ENCODE measurements at regions not wholly inside any gene's neighbourhood (a gene's known extent, or its start where the extent isn't known, plus 50 kb on each side); places are given as distances from the start of the nearest gene placed in this dataset.

GRCh38 chr3:21860082-21860475 is 109.1 kb upstream of the ZNF385D start:
- in situ Hi-C loops (cut with MboI; ENCODE audit: low sequenced_read_pairs, unreplicated experiment): no loop called here
- DNase-seq (ENCODE audit: low spot score): no peak
- no peak for TF ChIP-seq CTCF (IDR thresholded peaks at IDR 0.05; ENCODE audit: borderline replicate concordance, control extremely low read depth, extremely low read depth, insufficient read depth, missing control alignments)

- no peak for TF ChIP-seq CTCF (IDR thresholded peaks at IDR 0.05; ENCODE audit: borderline replicate concordance, control extremely low read depth, extremely low read depth, insufficient read depth, missing control alignments)
- no peak for DNase-seq (ENCODE audit: low spot score)
- in situ Hi-C loops (cut with MboI; ENCODE audit: low sequenced_read_pairs, unreplicated experiment): no loop called here
Measured at GRCh38 chr3:21860657-21861056, 109.6 kb upstream of the ZNF385D start.

GRCh38 chr3:21876782-21877181 is 125.8 kb upstream of the ZNF385D start:
- TF ChIP-seq CTCF (IDR thresholded peaks at IDR 0.05; ENCODE audit: borderline replicate concordance, control extremely low read depth, extremely low read depth, insufficient read depth, missing control alignments): no peak
- no peak for DNase-seq (ENCODE audit: low spot score)
- in situ Hi-C loops (cut with MboI; ENCODE audit: low sequenced_read_pairs, unreplicated experiment): no loop called here

GRCh38 chr3:21877214-21877754 is 126.3 kb upstream of the ZNF385D start:
- in situ Hi-C loops (cut with MboI; ENCODE audit: low sequenced_read_pairs, unreplicated experiment): no loop called here
- no peak for TF ChIP-seq CTCF (IDR thresholded peaks at IDR 0.05; ENCODE audit: borderline replicate concordance, control extremely low read depth, extremely low read depth, insufficient read depth, missing control alignments)
- no peak for DNase-seq (ENCODE audit: low spot score)

GRCh38 chr3:21879184-21879886 is 128.3 kb upstream of the ZNF385D start:
- no peak for DNase-seq (ENCODE audit: low spot score)
- in situ Hi-C loops (cut with MboI; ENCODE audit: low sequenced_read_pairs, unreplicated experiment): no loop called here
- TF ChIP-seq CTCF (IDR thresholded peaks at IDR 0.05; ENCODE audit: borderline replicate concordance, control extremely low read depth, extremely low read depth, insufficient read depth, missing control alignments): no peak

GRCh38 chr3:21888656-21889055 is 137.6 kb upstream of the ZNF385D start:
- no peak for TF ChIP-seq CTCF (IDR thresholded peaks at IDR 0.05; ENCODE audit: borderline replicate concordance, control extremely low read depth, extremely low read depth, insufficient read depth, missing control alignments)
- DNase-seq (ENCODE audit: low spot score): no peak
- in situ Hi-C loops (cut with MboI; ENCODE audit: low sequenced_read_pairs, unreplicated experiment): no loop called here

All from GM13976 (cell line).